ENCODE measurements at regions not wholly inside any gene's neighbourhood (a gene's known extent, or its start where the extent isn't known, plus 50 kb on each side); places are given as distances from the start of the nearest gene placed in this dataset.
A peak's percentile ranks its signal among the peaks of the same experiment; 100 is the strongest.

- intact Hi-C loops (cut with DNase I): no loop called here
- ATAC-seq: no peak
- H3K27ac ChIP-seq: no peak overlapping the region
- no peaks in the 10 kb centered on the region for H3K36me3 ChIP-seq
- H3K27me3 ChIP-seq: no peaks in the 10 kb centered on the region
- H3K4me3 ChIP-seq: no peak overlapping the region
- TF ChIP-seq, protein P1, sequence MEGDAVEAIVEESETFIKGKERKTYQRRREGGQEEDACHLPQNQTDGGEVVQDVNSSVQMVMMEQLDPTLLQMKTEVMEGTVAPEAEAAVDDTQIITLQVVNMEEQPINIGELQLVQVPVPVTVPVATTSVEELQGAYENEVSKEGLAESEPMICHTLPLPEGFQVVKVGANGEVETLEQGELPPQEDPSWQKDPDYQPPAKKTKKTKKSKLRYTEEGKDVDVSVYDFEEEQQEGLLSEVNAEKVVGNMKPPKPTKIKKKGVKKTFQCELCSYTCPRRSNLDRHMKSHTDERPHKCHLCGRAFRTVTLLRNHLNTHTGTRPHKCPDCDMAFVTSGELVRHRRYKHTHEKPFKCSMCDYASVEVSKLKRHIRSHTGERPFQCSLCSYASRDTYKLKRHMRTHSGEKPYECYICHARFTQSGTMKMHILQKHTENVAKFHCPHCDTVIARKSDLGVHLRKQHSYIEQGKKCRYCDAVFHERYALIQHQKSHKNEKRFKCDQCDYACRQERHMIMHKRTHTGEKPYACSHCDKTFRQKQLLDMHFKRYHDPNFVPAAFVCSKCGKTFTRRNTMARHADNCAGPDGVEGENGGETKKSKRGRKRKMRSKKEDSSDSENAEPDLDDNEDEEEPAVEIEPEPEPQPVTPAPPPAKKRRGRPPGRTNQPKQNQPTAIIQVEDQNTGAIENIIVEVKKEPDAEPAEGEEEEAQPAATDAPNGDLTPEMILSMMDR (IDR thresholded peaks at IDR 0.05): no peak
- H3K4me1 ChIP-seq: no peaks in the 10 kb centered on the region
- H3K9me3 ChIP-seq: peaks cover 0 to 3% of the 10 kb centered on the region in 2 donors
- no peak for DNase-seq
Measured at GRCh38 chr21:18460979-18461378, 57.4 kb upstream of the TMPRSS15 start.

- H3K4me3 ChIP-seq: no peak overlapping the region
- TF ChIP-seq, protein P1 (IDR thresholded peaks at IDR 0.05): no peak
- no peaks in the 10 kb centered on the region for H3K36me3 ChIP-seq
- intact Hi-C loops (cut with DNase I): no loop called here
- ATAC-seq (no peak), DNase-seq (no peak)
- no peaks in the 10 kb centered on the region for H3K4me1 ChIP-seq
- H3K27ac ChIP-seq: no peak overlapping the region
- peaks cover 0 to 3% of the 10 kb centered on the region in 2 donors for H3K9me3 ChIP-seq
- no peaks in the 10 kb centered on the region for H3K27me3 ChIP-seq
Measured at GRCh38 chr21:18461743-18462142, 58.2 kb upstream of the TMPRSS15 start.

GRCh38 chr21:18467715-18468114 is 64.1 kb upstream of the TMPRSS15 start:
- no peak overlapping the region for H3K27ac ChIP-seq
- ATAC-seq (no peak), DNase-seq (no peak)
- H3K4me1 ChIP-seq: no peaks in the 10 kb centered on the region
- TF ChIP-seq, protein P1 (IDR thresholded peaks at IDR 0.05): no peak
- intact Hi-C loops (cut with DNase I): no loop called here
- no peaks in the 10 kb centered on the region for H3K27me3 ChIP-seq
- H3K4me3 ChIP-seq: no peak overlapping the region
- H3K36me3 ChIP-seq: no peaks in the 10 kb centered on the region
- no peaks in the 10 kb centered on the region for H3K9me3 ChIP-seq

GRCh38 chr21:18468790-18469189 is 65.2 kb upstream of the TMPRSS15 start:
- ATAC-seq (no peak), DNase-seq (peak in 1 of 4 donors; percentile 11)

GRCh38 chr21:18476639-18477038 is 73.1 kb upstream of the TMPRSS15 start:
- DNase-seq: no peak
- TF ChIP-seq, protein P1 (IDR thresholded peaks at IDR 0.05): no peak
- Histone ChIP-seq H3K9me3 (peaks cover 0 to 7% of the 10 kb centered on the region in 2 donors), H3K4me3 (no peak overlapping the region), H3K36me3 (no peaks in the 10 kb centered on the region), H3K27me3 (no peaks in the 10 kb centered on the region), H3K4me1 (no peaks in the 10 kb centered on the region), H3K27ac (no peak overlapping the region)
- no peak for ATAC-seq
- intact Hi-C loops (cut with DNase I): no loop called here

More at GRCh38 chr21:18468790-18469189, 65.2 kb upstream of the TMPRSS15 start:
- H3K9me3 ChIP-seq: no peaks in the 10 kb centered on the region
- TF ChIP-seq, protein P1 (IDR thresholded peaks at IDR 0.05): no peak
- H3K4me1 ChIP-seq: no peaks in the 10 kb centered on the region
- no peaks in the 10 kb centered on the region for H3K27me3 ChIP-seq
- H3K27ac ChIP-seq: no peak overlapping the region
- no peaks in the 10 kb centered on the region for H3K36me3 ChIP-seq
- no peak overlapping the region for H3K4me3 ChIP-seq
- intact Hi-C loops (cut with DNase I): no loop called here

All from left lung (tissue), 4 donors.